Panc1 (cell line): ENCODE measurements at regions not wholly inside any gene's neighbourhood (a gene's known extent, or its start where the extent isn't known, plus 50 kb on each side); places are given as distances from the start of the nearest gene placed in this dataset.
"Not testable (repeated sequence)": the region's sequence is repeated elsewhere in the genome, so short reads cannot be mapped to it uniquely, and the experiment has no call there.

Source experiments
- ATAC-seq: fragments of 200-7000 bp; cut with Tn5 transposase; 2 replicates; pipeline ENCODE4 v1.9.1; 2020; ENCODE audit warnings: mild to moderate bottlenecking, moderate library complexity
- BruUV-seq: library from RNA; stranded (reverse); fragments of 400-500 nt; replicated peaks from 2 replicates; lab custom pipeline; 2021; lab: Mats Ljungman, UMichigan
- CTCF ChIA-PET: fragments of 300-600 bp; sonication (Branson Sonifier 250); formaldehyde crosslinking; loops from one replicate; lab custom pipeline; 2022; ENCODE audit warnings: antibody characterized with exemption; lab: Charles Lee
- POLR2A ChIA-PET: fragments of 300-600 bp; sonication (Branson Sonifier 250); formaldehyde crosslinking; loops from one replicate; lab custom pipeline; 2022; ENCODE audit warnings: antibody characterized with exemption; lab: Charles Lee
- DNase-seq: peaks from one replicate; pipeline ENCODE4 v3.0.0-alpha.2; 2010; ENCODE audit warnings: low read depth, low spot score
- H3K27ac ChIP-seq: 2 replicates; pipeline ENCODE4 v1.5.1; 2011; ENCODE audit warnings: mild to moderate bottlenecking, low read length, inconsistent platforms
- H3K27me3 ChIP-seq: fragments of 200-500 bp; sonication (Bioruptor generic); 2 replicates; pipeline ENCODE4 v1.6.0; 2014; ENCODE audit warnings: low read length, inconsistent platforms; ENCODE audit not compliant: control insufficient read depth, insufficient read depth
- H3K36me3 ChIP-seq: fragments of 200-500 bp; sonication (Bioruptor generic); 2 replicates; pipeline ENCODE4 v1.5.1; 2014; ENCODE audit warnings: inconsistent platforms, mild to moderate bottlenecking, low read length, moderate library complexity; ENCODE audit not compliant: control insufficient read depth, insufficient read depth
- H3K4me1 ChIP-seq: 2 replicates; pipeline ENCODE4 v1.5.1; 2011; ENCODE audit warnings: inconsistent platforms, mild to moderate bottlenecking, low read length, moderate library complexity; ENCODE audit not compliant: control insufficient read depth, insufficient read depth
- H3K4me3 ChIP-seq, 2 experiments: 2 replicates each; pipeline ENCODE4 v1.5.1; 2011 to 2012; ENCODE audit warnings: low read depth in 2 of 2, low read length in 2 of 2, mild to moderate bottlenecking in 2 of 2, inconsistent platforms in 1 of 2, moderate library complexity in 1 of 2
- H3K9me3 ChIP-seq: fragments of 200-500 bp; sonication (Bioruptor generic); 2 replicates; pipeline ENCODE4 v1.5.1; 2014; ENCODE audit warnings: low read depth, mild to moderate bottlenecking, inconsistent platforms, low read length, moderate library complexity; ENCODE audit not compliant: control insufficient read depth, insufficient read depth
- POLR2AphosphoS5 ChIP-seq: IDR thresholded peaks from 2 replicates; pipeline ENCODE4 v1.6.1; 2012; ENCODE audit warnings: mild to moderate bottlenecking, low read depth, low read length, moderate library complexity
- SIN3A ChIP-seq: IDR thresholded peaks from 2 replicates; pipeline ENCODE4 v1.6.1; 2012; ENCODE audit warnings: low read depth, mild to moderate bottlenecking, low read length, moderate library complexity, borderline replicate concordance; ENCODE audit not compliant: insufficient read depth
- TCF7L2 ChIP-seq: IDR thresholded peaks from 2 replicates; pipeline ENCODE4 v1.6.1; 2011; ENCODE audit warnings: mild to moderate bottlenecking, low read depth, low read length, inconsistent platforms
- in situ Hi-C: cut with HindIII; loops from 2 replicates; pipeline ENCODE4 v1.10.0; 2016; ENCODE audit warnings: low sequenced_read_pairs, low pct_unique_long_range_greater_than_20kb
- intact Hi-C: fragments of 100-400 bp; cut with micrococcal nuclease; formaldehyde crosslinking; loops from one replicate; pipeline ENCODE4 v1.10.0; 2022; ENCODE audit not compliant: unreplicated experiment
- TF ChIP-seq, protein P1 (sequence below): fragments of 450-650 bp; IDR thresholded peaks from 2 replicates; pipeline ENCODE4 v1.5.1; 2017; ENCODE audit warnings: mild to moderate bottlenecking
- TF ChIP-seq, protein P2 (sequence below), 2 experiments: IDR thresholded peaks; 2 replicates each; pipeline ENCODE4 v1.6.1; 2011 to 2012; ENCODE audit warnings: low read depth in 2 of 2, control low read depth in 1 of 2, low read length in 1 of 2, mild to moderate bottlenecking in 1 of 2, moderate library complexity in 1 of 2; ENCODE audit not compliant: insufficient read depth in 1 of 2

DNA sequence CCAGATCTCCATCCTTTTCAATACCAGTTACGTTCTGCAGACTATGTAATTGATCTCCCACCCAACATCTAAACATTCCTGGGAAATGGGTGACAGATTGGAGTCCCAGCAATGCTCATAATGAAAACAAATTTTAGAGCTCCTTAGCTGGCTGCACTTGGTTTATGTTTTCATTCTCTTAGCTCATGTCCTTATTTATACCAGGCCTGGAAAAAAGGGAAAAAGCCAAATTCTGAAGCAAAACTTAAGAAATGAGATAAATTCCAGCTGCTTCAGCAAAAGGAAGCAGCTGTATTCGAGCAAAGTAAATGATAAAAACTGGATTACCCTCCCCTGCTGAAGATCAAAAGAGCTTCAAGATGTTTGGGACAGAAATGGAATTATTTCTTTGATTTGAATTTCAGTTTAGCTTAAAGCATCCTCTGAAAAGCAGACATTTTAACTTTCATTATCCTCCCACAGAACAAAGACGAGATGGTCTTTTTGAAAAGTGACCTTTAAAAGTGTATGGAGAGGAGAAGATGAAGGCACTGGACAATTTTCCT lies 196.5 kb upstream of the THUMPD2 start:
- no TSS peak for BruUV-seq
- ATAC-seq: no peak
- H3K4me3 ChIP-seq: no peak overlapping the region
- ChIA-PET CTCF (no interaction called here), POLR2A (no interaction called here)
- TF ChIP-seq TCF7L2 (no peak), SIN3A (no peak), POLR2AphosphoS5 (no peak)
- TF ChIP-seq, protein P1, sequence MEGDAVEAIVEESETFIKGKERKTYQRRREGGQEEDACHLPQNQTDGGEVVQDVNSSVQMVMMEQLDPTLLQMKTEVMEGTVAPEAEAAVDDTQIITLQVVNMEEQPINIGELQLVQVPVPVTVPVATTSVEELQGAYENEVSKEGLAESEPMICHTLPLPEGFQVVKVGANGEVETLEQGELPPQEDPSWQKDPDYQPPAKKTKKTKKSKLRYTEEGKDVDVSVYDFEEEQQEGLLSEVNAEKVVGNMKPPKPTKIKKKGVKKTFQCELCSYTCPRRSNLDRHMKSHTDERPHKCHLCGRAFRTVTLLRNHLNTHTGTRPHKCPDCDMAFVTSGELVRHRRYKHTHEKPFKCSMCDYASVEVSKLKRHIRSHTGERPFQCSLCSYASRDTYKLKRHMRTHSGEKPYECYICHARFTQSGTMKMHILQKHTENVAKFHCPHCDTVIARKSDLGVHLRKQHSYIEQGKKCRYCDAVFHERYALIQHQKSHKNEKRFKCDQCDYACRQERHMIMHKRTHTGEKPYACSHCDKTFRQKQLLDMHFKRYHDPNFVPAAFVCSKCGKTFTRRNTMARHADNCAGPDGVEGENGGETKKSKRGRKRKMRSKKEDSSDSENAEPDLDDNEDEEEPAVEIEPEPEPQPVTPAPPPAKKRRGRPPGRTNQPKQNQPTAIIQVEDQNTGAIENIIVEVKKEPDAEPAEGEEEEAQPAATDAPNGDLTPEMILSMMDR: no peak
- TF ChIP-seq, protein P2, sequence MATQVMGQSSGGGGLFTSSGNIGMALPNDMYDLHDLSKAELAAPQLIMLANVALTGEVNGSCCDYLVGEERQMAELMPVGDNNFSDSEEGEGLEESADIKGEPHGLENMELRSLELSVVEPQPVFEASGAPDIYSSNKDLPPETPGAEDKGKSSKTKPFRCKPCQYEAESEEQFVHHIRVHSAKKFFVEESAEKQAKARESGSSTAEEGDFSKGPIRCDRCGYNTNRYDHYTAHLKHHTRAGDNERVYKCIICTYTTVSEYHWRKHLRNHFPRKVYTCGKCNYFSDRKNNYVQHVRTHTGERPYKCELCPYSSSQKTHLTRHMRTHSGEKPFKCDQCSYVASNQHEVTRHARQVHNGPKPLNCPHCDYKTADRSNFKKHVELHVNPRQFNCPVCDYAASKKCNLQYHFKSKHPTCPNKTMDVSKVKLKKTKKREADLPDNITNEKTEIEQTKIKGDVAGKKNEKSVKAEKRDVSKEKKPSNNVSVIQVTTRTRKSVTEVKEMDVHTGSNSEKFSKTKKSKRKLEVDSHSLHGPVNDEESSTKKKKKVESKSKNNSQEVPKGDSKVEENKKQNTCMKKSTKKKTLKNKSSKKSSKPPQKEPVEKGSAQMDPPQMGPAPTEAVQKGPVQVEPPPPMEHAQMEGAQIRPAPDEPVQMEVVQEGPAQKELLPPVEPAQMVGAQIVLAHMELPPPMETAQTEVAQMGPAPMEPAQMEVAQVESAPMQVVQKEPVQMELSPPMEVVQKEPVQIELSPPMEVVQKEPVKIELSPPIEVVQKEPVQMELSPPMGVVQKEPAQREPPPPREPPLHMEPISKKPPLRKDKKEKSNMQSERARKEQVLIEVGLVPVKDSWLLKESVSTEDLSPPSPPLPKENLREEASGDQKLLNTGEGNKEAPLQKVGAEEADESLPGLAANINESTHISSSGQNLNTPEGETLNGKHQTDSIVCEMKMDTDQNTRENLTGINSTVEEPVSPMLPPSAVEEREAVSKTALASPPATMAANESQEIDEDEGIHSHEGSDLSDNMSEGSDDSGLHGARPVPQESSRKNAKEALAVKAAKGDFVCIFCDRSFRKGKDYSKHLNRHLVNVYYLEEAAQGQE (IDR thresholded peaks at IDR 0.05; ENCODE audit: insufficient read depth in 1 of 2, low read depth in 2 of 2, low read length in 1 of 2): no peak
- intact Hi-C loops (no loop called here), in situ Hi-C loops (no loop called here)
- H3K36me3 ChIP-seq: no peaks in the 10 kb centered on the region
- no peak for DNase-seq
- no peak overlapping the region for H3K27ac ChIP-seq
- no peaks in the 10 kb centered on the region for H3K9me3 ChIP-seq
- H3K27me3 ChIP-seq: no peaks in the 10 kb centered on the region
- H3K4me1 ChIP-seq: no peaks in the 10 kb centered on the region

DNA sequence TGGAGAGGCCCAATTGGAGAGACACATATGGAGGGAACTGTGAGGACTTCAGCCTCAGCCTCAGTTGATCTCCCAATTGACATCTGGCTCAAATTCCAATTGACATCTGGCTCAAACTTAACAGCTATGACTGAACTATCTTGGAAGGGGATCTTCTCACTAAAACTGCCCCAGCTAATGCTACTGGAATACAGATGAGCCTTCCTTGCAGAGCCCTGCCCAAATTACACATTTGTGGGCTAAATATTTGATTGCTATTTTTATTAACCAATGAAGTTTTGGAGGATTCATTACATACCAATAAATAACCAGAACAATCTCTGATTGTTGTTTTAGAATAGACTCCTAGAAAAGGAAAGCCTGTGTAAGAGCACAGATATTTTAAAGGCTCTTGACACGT lies 189.0 kb upstream of the THUMPD2 start:
- no peaks in the 10 kb centered on the region for H3K4me1 ChIP-seq
- H3K4me3 ChIP-seq: no peak overlapping the region
- ChIA-PET CTCF (no interaction called here), POLR2A (no interaction called here)
- H3K9me3 ChIP-seq: peaks cover 8% of the 10 kb centered on the region; the same call in 1 of the 2 replicates
- H3K27me3 ChIP-seq: no peaks in the 10 kb centered on the region
- no peaks in the 10 kb centered on the region for H3K36me3 ChIP-seq
- TF ChIP-seq, protein P1: no peak
- TF ChIP-seq SIN3A (no peak), TCF7L2 (no peak), POLR2AphosphoS5 (no peak)
- TF ChIP-seq, protein P2 (IDR thresholded peaks at IDR 0.05; ENCODE audit: insufficient read depth in 1 of 2, low read depth in 2 of 2, low read length in 1 of 2): no peak
- intact Hi-C loops (no loop called here), in situ Hi-C loops (no loop called here)
- ATAC-seq: no peak
- DNase-seq: no peak
- H3K27ac ChIP-seq: no peak overlapping the region
- BruUV-seq: no TSS peak

DNA sequence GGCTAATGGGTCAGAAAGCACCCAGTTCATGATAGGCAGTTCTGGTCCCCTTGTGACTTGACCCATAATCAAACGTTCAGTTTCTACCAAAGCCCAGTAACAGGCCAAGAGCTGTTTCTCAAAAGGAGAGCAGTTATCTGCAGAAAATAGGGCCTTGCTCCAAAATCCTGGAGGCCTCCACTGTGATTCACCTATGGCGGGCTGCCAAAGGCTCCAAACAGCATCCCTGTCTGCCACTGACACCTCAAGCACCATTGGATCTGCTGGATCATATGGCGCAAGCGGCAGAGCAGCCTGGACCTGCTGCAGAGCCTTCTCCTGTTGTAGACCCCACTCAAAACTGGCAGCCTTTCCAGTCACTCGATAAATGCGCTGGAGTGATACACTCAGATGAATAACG lies 181.6 kb upstream of the THUMPD2 start:
- ATAC-seq, DNase-seq, H3K4me3 ChIP-seq, CTCF ChIA-PET, POLR2A ChIA-PET, H3K4me1 ChIP-seq, H3K27ac ChIP-seq, BruUV-seq, in situ Hi-C loops, intact Hi-C loops, H3K36me3 ChIP-seq, H3K27me3 ChIP-seq, H3K9me3 ChIP-seq: not testable (repeated sequence)
